Spleen (tissue), 11 donors: ENCODE measurements at regions not wholly inside any gene's neighbourhood (a gene's known extent, or its start where the extent isn't known, plus 50 kb on each side); places are given as distances from the start of the nearest gene placed in this dataset.

Experiments used
- DNase-seq: peaks from one replicate; pipeline ENCODE4 v3.0.0-alpha.2; 2020
- H3K27ac ChIP-seq, 8 donors: fragments of 200-600 bp; sonication (generic) in 7 of 8; 1 replicate in 4 of 8; 2 replicates in 4 of 8; pipeline versions ENCODE4 v1.5.0 to v1.8.0; 2016 to 2021; ENCODE audit warnings: inconsistent platforms in 4 of 8, mild to moderate bottlenecking in 4 of 8, moderate library complexity in 1 of 8
- H3K27me3 ChIP-seq, 7 donors: fragments of 200-600 bp; sonication (generic) in 6 of 7; replicated peaks in 1 of 7; 1 replicate in 4 of 7; 2 replicates in 3 of 7; pipeline versions ENCODE4 v1.5.0 to v1.8.0; 2016 to 2021; ENCODE audit warnings: inconsistent platforms in 3 of 7, mild to moderate bottlenecking in 1 of 7
- H3K36me3 ChIP-seq, 6 donors: fragments of 200-600 bp; sonication (generic) in 5 of 6; 1 replicate in 4 of 6; 2 replicates in 2 of 6; pipeline versions ENCODE4 v1.5.0 to v1.8.0; 2016 to 2021; ENCODE audit warnings: inconsistent platforms in 2 of 6
- H3K4me1 ChIP-seq, 6 donors: fragments of 200-600 bp; sonication (generic) in 5 of 6; 1 replicate in 3 of 6; 2 replicates in 3 of 6; pipeline versions ENCODE4 v1.5.0 to v1.8.0; 2016 to 2021; ENCODE audit warnings: inconsistent platforms in 3 of 6
- H3K4me3 ChIP-seq, 8 donors: fragments of 200-600 bp; sonication (generic) in 7 of 8; 1 replicate in 4 of 8; 2 replicates in 4 of 8; pipeline versions ENCODE4 v1.5.0 to v1.8.0; 2016 to 2021; ENCODE audit warnings: inconsistent platforms in 4 of 8, mild to moderate bottlenecking in 4 of 8, moderate library complexity in 2 of 8
- H3K9me3 ChIP-seq, 8 donors: fragments of 200-600 bp; sonication (generic) in 7 of 8; 1 replicate in 4 of 8; 2 replicates in 4 of 8; pipeline versions ENCODE4 v1.5.0 to v1.8.0; 2016 to 2021; ENCODE audit warnings: inconsistent platforms in 4 of 8
- CTCF ChIP-seq, 11 experiments: fragments of 200-600 bp in 7 of 11; fragments of 450-650 bp in 4 of 11; sonication (generic) in 4 of 11; IDR thresholded peaks in 8 of 11; conservative IDR thresholded peaks in 3 of 11; 1 replicate in 7 of 11; 2 replicates in 4 of 11; pipeline versions ENCODE4 v1.4.0 to v1.8.0; 2016 to 2021; ENCODE audit warnings: antibody characterized with exemption in 11 of 11, inconsistent platforms in 4 of 11, mild to moderate bottlenecking in 1 of 11
- POLR2A ChIP-seq, 3 donors: fragments of 450-650 bp; IDR thresholded peaks; one replicate each; pipeline ENCODE4 v1.5.1; 2017; ENCODE audit warnings: antibody characterized with exemption in 3 of 3, mild to moderate bottlenecking in 1 of 3
- POLR2AphosphoS5 ChIP-seq, 3 donors: sonication (generic); formaldehyde crosslinking; IDR thresholded peaks; one replicate each; pipeline ENCODE4 v1.5.1; 2017; ENCODE audit warnings: antibody characterized with exemption in 3 of 3
- WGBS, 5 donors: extraction: QIAGEN DNeasy Blood & Tissue Kit in 3 of 5; methylation state at CpG; one replicate each; pipeline versions ENCODE4 v1.1.5 to v1.1.7; 2013 to 2018; 5-methylcytosine and 5-hydroxymethylcytosine counted together
- intact Hi-C: fragments of 100-400 bp; cut with DNase I; formaldehyde crosslinking; loops from one replicate; pipeline ENCODE4 v1.15.0; 2023; ENCODE audit warnings: low total_unique reads
- donor health status: healthy with polysubstance abuse.
- donor health status: DM: no; HTN: no; CAD: no; lungs with moderate emphysema.
- donor health status: DM: no; HTN: no; CAD: no.
- donor health status: Bipolar disorder and iron deficiency.
- donor health status: healthy.
- donor health status: DM: no; HTN: no; CAD: no.
- donor health status: DM: yes; HTN: yes; CAD: no.

GRCh38 chr7:51702673-51703072, 386.1 kb upstream of the COBL start:
- DNase-seq: no peak
- intact Hi-C loops: no loop called here
- Histone ChIP-seq H3K36me3 (no peaks in the 10 kb centered on the region), H3K9me3 (peaks cover 0 to 41% (median 22%) of the 10 kb centered on the region in 8 donors), H3K27ac (no peak overlapping the region), H3K4me3 (no peak overlapping the region), H3K4me1 (no peaks in the 10 kb centered on the region), H3K27me3 (no peaks in the 10 kb centered on the region)
- TF ChIP-seq POLR2AphosphoS5 (IDR thresholded peaks at IDR 0.05): no peak
- TF ChIP-seq CTCF (IDR thresholded peaks at IDR 0.05 in 8 of 11, conservative IDR thresholded peaks at IDR 0.05 in 3 of 11): no peak
- no peak for TF ChIP-seq POLR2A (IDR thresholded peaks at IDR 0.05)
- WGBS, 5 donors: 78 to 93% (median 91%) methylated on average over 3 of the region's 3 CpGs

GRCh38 chr7:51701935-51702334, 385.3 kb upstream of the COBL start:
- 80 to 94% (median 85%) methylated on average over 2 of the region's 2 CpGs for WGBS, 5 donors
- H3K4me1 ChIP-seq: no peaks in the 10 kb centered on the region
- DNase-seq: no peak
- H3K27ac ChIP-seq: no peak overlapping the region
- peaks cover 0 to 41% (median 22%) of the 10 kb centered on the region in 8 donors for H3K9me3 ChIP-seq
- intact Hi-C loops: no loop called here
- H3K36me3 ChIP-seq: no peaks in the 10 kb centered on the region
- TF ChIP-seq POLR2AphosphoS5 (IDR thresholded peaks at IDR 0.05) (no peak), CTCF (IDR thresholded peaks at IDR 0.05 in 8 of 11, conservative IDR thresholded peaks at IDR 0.05 in 3 of 11) (no peak), POLR2A (IDR thresholded peaks at IDR 0.05) (no peak)
- no peaks in the 10 kb centered on the region for H3K27me3 ChIP-seq
- H3K4me3 ChIP-seq: no peak overlapping the region

- no peaks in the 10 kb centered on the region for H3K4me1 ChIP-seq
- TF ChIP-seq POLR2A (IDR thresholded peaks at IDR 0.05) (no peak), CTCF (IDR thresholded peaks at IDR 0.05 in 8 of 11, conservative IDR thresholded peaks at IDR 0.05 in 3 of 11) (no peak), POLR2AphosphoS5 (IDR thresholded peaks at IDR 0.05) (no peak)
- no peaks in the 10 kb centered on the region for H3K27me3 ChIP-seq
- no peaks in the 10 kb centered on the region for H3K36me3 ChIP-seq
- 69 to 87% (median 81%) methylated on average over 3 of the region's 3 CpGs for WGBS, 5 donors
- no peak overlapping the region for H3K27ac ChIP-seq
- intact Hi-C loops: no loop called here
- no peak for DNase-seq
- peaks cover 0 to 45% (median 22%) of the 10 kb centered on the region in 8 donors for H3K9me3 ChIP-seq
- H3K4me3 ChIP-seq: no peak overlapping the region
These were observed 384.1 kb upstream of the COBL start for GRCh38 chr7:51700593-51701215.

GRCh38 chr7:51693258-51693657, 376.6 kb upstream of the COBL start:
- Histone ChIP-seq H3K4me1 (no peaks in the 10 kb centered on the region), H3K36me3 (no peaks in the 10 kb centered on the region), H3K27ac (no peak overlapping the region), H3K27me3 (no peaks in the 10 kb centered on the region), H3K4me3 (no peak overlapping the region), H3K9me3 (peaks cover 0 to 19% (median 9%) of the 10 kb centered on the region in 8 donors)
- 73 to 84% (median 79%) methylated on average over 5 of the region's 5 CpGs for WGBS, 5 donors
- intact Hi-C loops: no loop called here
- TF ChIP-seq POLR2A (IDR thresholded peaks at IDR 0.05): no peak
- no peak for TF ChIP-seq POLR2AphosphoS5 (IDR thresholded peaks at IDR 0.05)
- no peak for TF ChIP-seq CTCF (IDR thresholded peaks at IDR 0.05 in 8 of 11, conservative IDR thresholded peaks at IDR 0.05 in 3 of 11)
- no peak for DNase-seq
